Activated CD8-positive, alpha-beta T cell treated with anti-CD3 and anti-CD28 coated beads, Interleukin-2, amount 10 ng/mL, durations not matched to agents 7 days and 5 days (primary cell): ENCODE measurements at regions not wholly inside any gene's neighbourhood (a gene's known extent, or its start where the extent isn't known, plus 50 kb on each side); places are given as distances from the start of the nearest gene placed in this dataset.

ENCODE experiments used
- ATAC-seq: fragments of 150-1000 bp; cut with Tn5 transposase; one replicate; pipeline ENCODE4 v1.10.0; 2021; ENCODE audit warnings: moderate library complexity
- CTCF ChIA-PET: fragments of 350-600 bp; sonication (Branson Sonifier 250); formaldehyde crosslinking; loops from one replicate; lab custom pipeline; 2021; ENCODE audit warnings: antibody characterized with exemption; lab: Charles Lee
- POLR2A ChIA-PET: fragments of 350-600 bp; sonication (Branson Sonifier 250); formaldehyde crosslinking; loops from one replicate; lab custom pipeline; 2021; ENCODE audit warnings: antibody characterized with exemption; lab: Charles Lee
- DNase-seq: peaks from one replicate; pipeline ENCODE4 v3.0.0-alpha.2; 2020
- H3K27ac Mint-ChIP-seq: one replicate; pipeline ENCODE4 v1.8.0; 2021; ENCODE audit warnings: mild to moderate bottlenecking, mixed read lengths
- H3K27me3 Mint-ChIP-seq: one replicate; pipeline ENCODE4 v1.8.0; 2021; ENCODE audit warnings: low read depth, mixed read lengths
- H3K36me3 Mint-ChIP-seq: one replicate; pipeline ENCODE4 v1.8.0; 2021; ENCODE audit warnings: low read depth, mixed read lengths
- H3K4me1 Mint-ChIP-seq: one replicate; pipeline ENCODE4 v1.8.0; 2021; ENCODE audit warnings: low read depth, mixed read lengths
- H3K4me3 Mint-ChIP-seq: one replicate; pipeline ENCODE4 v1.8.0; 2021; ENCODE audit warnings: mild to moderate bottlenecking, mixed read lengths
- H3K9me3 Mint-ChIP-seq: one replicate; pipeline ENCODE4 v1.8.0; 2022; ENCODE audit warnings: mixed read lengths; ENCODE audit not compliant: insufficient read depth

GRCh38 chr7:101729241-101729883, 88.1 kb upstream of the CUX1 start:
- ChIA-PET POLR2A (no interaction called here), CTCF (interaction anchor here (0.8 to 1.1 kb wide), 2 partner anchors 12 to 14 kb away, joined by 3 read pairs; no protein-coding TSS in a partner anchor)
- Mint-ChIP-seq H3K9me3 (no peaks in the 10 kb centered on the region), H3K27me3 (no peaks in the 10 kb centered on the region), H3K4me3 (no peak overlapping the region), H3K4me1 (no peaks in the 10 kb centered on the region), H3K27ac (no peak overlapping the region), H3K36me3 (no peaks in the 10 kb centered on the region)
- DNase-seq (no peak), ATAC-seq (no peak)

GRCh38 chr7:101731502-101732084, 85.8 kb upstream of the CUX1 start:
- Mint-ChIP-seq H3K4me1 (peaks cover 4% of the 10 kb centered on the region), H3K36me3 (peaks cover 2% of the 10 kb centered on the region), H3K27me3 (no peaks in the 10 kb centered on the region), H3K4me3 (no peak overlapping the region), H3K27ac (no peak overlapping the region), H3K9me3 (no peaks in the 10 kb centered on the region)
- POLR2A ChIA-PET = no interaction called here
- CTCF ChIA-PET = interaction anchor here (1.0 to 1.8 kb wide), 2 partner anchors 12 to 74 kb away, joined by 3 to 8 read pairs; no protein-coding TSS in a partner anchor
- no peak for ATAC-seq
- no peak for DNase-seq

GRCh38 chr7:101733713-101734475, 83.5 kb upstream of the CUX1 start:
- ChIA-PET POLR2A (interaction anchor here (1.1 kb wide), 1 partner anchor 23 kb away, joined by 4 read pairs; no protein-coding TSS in a partner anchor), CTCF (interaction anchor here (0.5 to 1.7 kb wide), 3 partner anchors 9 to 51 kb away, joined by 3 to 6 read pairs (median 3); no protein-coding TSS in a partner anchor)
- H3K27me3 Mint-ChIP-seq = no peaks in the 10 kb centered on the region
- no peak overlapping the region for H3K4me3 Mint-ChIP-seq
- DNase-seq (no peak), ATAC-seq (no peak)
- peaks cover 2% of the 10 kb centered on the region for H3K36me3 Mint-ChIP-seq
- H3K4me1 Mint-ChIP-seq = peaks cover 14% of the 10 kb centered on the region
- H3K9me3 Mint-ChIP-seq = no peaks in the 10 kb centered on the region
- no peak overlapping the region for H3K27ac Mint-ChIP-seq

GRCh38 chr7:101736084-101736483, 81.3 kb upstream of the CUX1 start:
- ChIA-PET CTCF (interaction anchor here (1.0 kb wide), 1 partner anchor 12 kb away, joined by 3 read pairs; no protein-coding TSS in a partner anchor), POLR2A (no interaction called here)
- Mint-ChIP-seq H3K36me3 (peaks cover 2% of the 10 kb centered on the region), H3K27ac (no peak overlapping the region), H3K27me3 (no peaks in the 10 kb centered on the region), H3K9me3 (no peaks in the 10 kb centered on the region), H3K4me1 (peaks cover 36% of the 10 kb centered on the region), H3K4me3 (no peak overlapping the region)
- no peak for ATAC-seq
- no peak for DNase-seq

- Mint-ChIP-seq H3K27ac (peak overlapping the region; percentile 96), H3K4me1 (peaks cover 64% of the 10 kb centered on the region), H3K9me3 (no peaks in the 10 kb centered on the region), H3K27me3 (no peaks in the 10 kb centered on the region), H3K36me3 (peaks cover 2% of the 10 kb centered on the region), H3K4me3 (no peak overlapping the region)
- CTCF ChIA-PET = interaction anchor here (0.9 to 2.3 kb wide), 2 partner anchors 10 to 75 kb away, joined by 4 to 12 read pairs; no protein-coding TSS in a partner anchor
- POLR2A ChIA-PET = interaction anchor here (0.7 to 1.6 kb wide), 3 partner anchors 9 to 20 kb away, joined by 3 to 4 read pairs (median 4); no protein-coding TSS in a partner anchor
- DNase-seq (peak; percentile 31), ATAC-seq (no peak)
These were observed 77.5 kb upstream of the CUX1 start for GRCh38 chr7:101739775-101740398.

GRCh38 chr7:101740981-101741725, 76.3 kb upstream of the CUX1 start:
- CTCF ChIA-PET = interaction anchor here (1.4 to 3.3 kb wide), 6 partner anchors 11 to 73 kb away, joined by 3 to 18 read pairs (median 6); no protein-coding TSS in a partner anchor
- Mint-ChIP-seq H3K36me3 (peaks cover under 1% of the 10 kb centered on the region), H3K4me1 (peaks cover 72% of the 10 kb centered on the region), H3K27me3 (no peaks in the 10 kb centered on the region), H3K27ac (peak overlapping the region; percentile 96), H3K4me3 (peak overlapping the region; percentile 69), H3K9me3 (no peaks in the 10 kb centered on the region)
- POLR2A ChIA-PET = interaction anchor here (1.2 to 1.6 kb wide), 2 partner anchors 11 to 18 kb away, joined by 4 read pairs; no protein-coding TSS in a partner anchor
- peak; percentile 56 for DNase-seq
- ATAC-seq = peak; percentile 56

- Mint-ChIP-seq H3K4me1 (peaks cover 67% of the 10 kb centered on the region), H3K27ac (peak overlapping the region; percentile 36)
- POLR2A ChIA-PET = interaction anchor here (0.6 to 2.1 kb wide), 3 partner anchors 61 to 113 kb away, joined by 3 to 7 read pairs (median 3); no protein-coding TSS in a partner anchor
These were observed 74.0 kb upstream of the CUX1 start for GRCh38 chr7:101743241-101743994.

GRCh38 chr7:101743995-101744360, 73.4 kb upstream of the CUX1 start:
- H3K9me3 Mint-ChIP-seq = no peaks in the 10 kb centered on the region
- H3K4me1 Mint-ChIP-seq = peaks cover 67% of the 10 kb centered on the region
- H3K4me3 Mint-ChIP-seq = peak overlapping the region; percentile 75
- ATAC-seq (no peak), DNase-seq (no peak)
- H3K27me3 Mint-ChIP-seq = no peaks in the 10 kb centered on the region
- CTCF ChIA-PET = interaction anchor here (0.7 to 3.7 kb wide), 21 partner anchors 9 to 493 kb away, joined by 3 to 30 read pairs (median 5); no protein-coding TSS in a partner anchor
- H3K27ac Mint-ChIP-seq = no peak overlapping the region
- H3K36me3 Mint-ChIP-seq = no peaks in the 10 kb centered on the region
- POLR2A ChIA-PET = interaction anchor here (0.6 to 2.1 kb wide), 3 partner anchors 60 to 113 kb away, joined by 3 to 7 read pairs (median 3); no protein-coding TSS in a partner anchor

More at GRCh38 chr7:101743241-101743994, 74.0 kb upstream of the CUX1 start:
- CTCF ChIA-PET = interaction anchor here (0.7 to 3.7 kb wide), 23 partner anchors 9 to 494 kb away, joined by 3 to 30 read pairs (median 4); no protein-coding TSS in a partner anchor
- H3K36me3 Mint-ChIP-seq = no peaks in the 10 kb centered on the region
- no peaks in the 10 kb centered on the region for H3K9me3 Mint-ChIP-seq
- H3K27me3 Mint-ChIP-seq = no peaks in the 10 kb centered on the region
- ATAC-seq (peak; percentile 68), DNase-seq (peak; percentile 78)
- peak overlapping the region; percentile 75 for H3K4me3 Mint-ChIP-seq

GRCh38 chr7:101744588-101744987, 72.8 kb upstream of the CUX1 start:
- H3K4me1 Mint-ChIP-seq = peaks cover 61% of the 10 kb centered on the region
- CTCF ChIA-PET = interaction anchor here (0.7 to 3.7 kb wide), 9 partner anchors 8 to 493 kb away, joined by 3 to 30 read pairs (median 8); no protein-coding TSS in a partner anchor
- peak overlapping the region; percentile 53 for H3K4me3 Mint-ChIP-seq
- H3K9me3 Mint-ChIP-seq = no peaks in the 10 kb centered on the region
- ATAC-seq (no peak), DNase-seq (no peak)
- no peaks in the 10 kb centered on the region for H3K27me3 Mint-ChIP-seq
- no peaks in the 10 kb centered on the region for H3K36me3 Mint-ChIP-seq
- no peak overlapping the region for H3K27ac Mint-ChIP-seq
- POLR2A ChIA-PET = interaction anchor here (1.0 to 2.1 kb wide), 2 partner anchors 60 to 70 kb away, joined by 3 to 7 read pairs; no protein-coding TSS in a partner anchor

GRCh38 chr7:101746314-101746713, 71.1 kb upstream of the CUX1 start:
- DNase-seq = no peak
- no peaks in the 10 kb centered on the region for H3K9me3 Mint-ChIP-seq

More at GRCh38 chr7:101746314-101746713, 71.1 kb upstream of the CUX1 start:
- H3K36me3 Mint-ChIP-seq = no peaks in the 10 kb centered on the region
- H3K27ac Mint-ChIP-seq = peak overlapping the region; percentile 14
- H3K4me1 Mint-ChIP-seq = peaks cover 44% of the 10 kb centered on the region
- no peak for ATAC-seq
- no peak overlapping the region for H3K4me3 Mint-ChIP-seq
- POLR2A ChIA-PET = no interaction called here
- no peaks in the 10 kb centered on the region for H3K27me3 Mint-ChIP-seq
- CTCF ChIA-PET = no interaction called here
